Muscle layer of colon (tissue), 2 donors: ENCODE measurements at regions not wholly inside any gene's neighbourhood (a gene's known extent, or its start where the extent isn't known, plus 50 kb on each side); places are given as distances from the start of the nearest gene placed in this dataset.
"Not testable (repeated sequence)": the region's sequence is repeated elsewhere in the genome, so short reads cannot be mapped to it uniquely, and the experiment has no call there.

ENCODE experiments used
- H3K27ac ChIP-seq: one replicate; pipeline ENCODE4 v1.7.0; 2013; ENCODE audit warnings: low read depth, mild to moderate bottlenecking, low read length, moderate library complexity
- H3K27me3 ChIP-seq, 2 donors: one replicate each; pipeline ENCODE4 v1.7.0; 2013; ENCODE audit warnings: low read length in 2 of 2, mild to moderate bottlenecking in 2 of 2; ENCODE audit not compliant: insufficient read depth in 2 of 2, control insufficient read depth in 1 of 2
- H3K36me3 ChIP-seq: one replicate; pipeline ENCODE4 v1.7.0; 2013; ENCODE audit warnings: mild to moderate bottlenecking, low read length; ENCODE audit not compliant: insufficient read depth
- H3K4me1 ChIP-seq: one replicate; pipeline ENCODE4 v1.7.0; 2013; ENCODE audit warnings: mild to moderate bottlenecking, low read length; ENCODE audit not compliant: insufficient read depth
- H3K4me3 ChIP-seq, 2 donors: one replicate each; pipeline ENCODE4 v1.7.0; 2013; ENCODE audit warnings: low read length in 2 of 2, low read depth in 1 of 2, mild to moderate bottlenecking in 1 of 2, moderate library complexity in 1 of 2
- H3K9ac ChIP-seq: one replicate; pipeline ENCODE4 v1.7.0; 2013; ENCODE audit warnings: low read length
- H3K9me3 ChIP-seq: one replicate; pipeline ENCODE4 v1.7.0; 2013; ENCODE audit warnings: mild to moderate bottlenecking, low read length
- donor health status: abdominal sarcoma.
- donor health status: Adenocarcinoma of cecum.

DNA sequence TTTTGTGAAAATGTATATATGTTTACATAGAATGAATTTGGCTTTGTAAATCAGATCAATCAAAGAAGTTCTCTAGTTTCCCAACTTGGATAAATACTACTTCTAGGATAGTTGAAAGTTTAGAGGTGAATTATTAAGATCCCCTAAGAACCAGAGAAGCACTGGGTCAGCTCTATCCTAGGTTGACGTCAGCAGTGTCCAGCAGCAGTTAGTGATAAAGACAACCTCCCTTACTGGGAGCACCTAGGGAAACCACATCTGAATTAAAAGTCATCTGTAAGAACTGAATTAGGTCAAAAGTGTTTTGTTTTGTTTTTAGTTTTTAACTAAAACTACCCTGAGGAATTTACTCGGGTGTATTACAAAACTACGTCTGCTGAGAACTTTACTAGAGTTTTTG is 178.0 kb downstream of the POLR1F start:
- H3K27me3 ChIP-seq = no peaks in the 10 kb centered on the region
- no peak overlapping the region for H3K27ac ChIP-seq
- no peak overlapping the region for H3K4me3 ChIP-seq
- no peaks in the 10 kb centered on the region for H3K9me3 ChIP-seq
- no peaks in the 10 kb centered on the region for H3K36me3 ChIP-seq
- no peak overlapping the region for H3K9ac ChIP-seq
- no peaks in the 10 kb centered on the region for H3K4me1 ChIP-seq

DNA sequence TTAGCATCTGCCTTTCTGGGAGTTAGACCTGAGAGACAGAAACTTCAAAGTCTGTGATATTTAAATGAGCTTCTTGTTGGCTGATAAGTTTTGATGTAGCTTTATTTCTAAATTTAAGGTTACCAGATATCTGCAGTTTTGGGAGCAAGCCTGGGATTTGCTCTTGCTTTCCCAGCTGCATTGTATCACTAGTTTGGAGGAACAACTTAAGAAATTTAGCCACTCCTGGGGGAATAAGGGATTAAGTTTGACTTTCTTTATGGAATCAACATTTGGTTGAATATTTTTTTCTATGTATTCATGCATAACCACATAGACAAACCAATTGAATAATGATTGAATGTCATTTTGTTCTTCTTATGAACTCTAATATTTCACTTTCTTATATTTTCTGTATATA is 178.6 kb downstream of the POLR1F start:
- H3K4me3 ChIP-seq = no peak overlapping the region
- no peak overlapping the region for H3K27ac ChIP-seq
- no peaks in the 10 kb centered on the region for H3K36me3 ChIP-seq
- no peaks in the 10 kb centered on the region for H3K4me1 ChIP-seq
- no peaks in the 10 kb centered on the region for H3K27me3 ChIP-seq
- no peaks in the 10 kb centered on the region for H3K9me3 ChIP-seq
- no peak overlapping the region for H3K9ac ChIP-seq

DNA sequence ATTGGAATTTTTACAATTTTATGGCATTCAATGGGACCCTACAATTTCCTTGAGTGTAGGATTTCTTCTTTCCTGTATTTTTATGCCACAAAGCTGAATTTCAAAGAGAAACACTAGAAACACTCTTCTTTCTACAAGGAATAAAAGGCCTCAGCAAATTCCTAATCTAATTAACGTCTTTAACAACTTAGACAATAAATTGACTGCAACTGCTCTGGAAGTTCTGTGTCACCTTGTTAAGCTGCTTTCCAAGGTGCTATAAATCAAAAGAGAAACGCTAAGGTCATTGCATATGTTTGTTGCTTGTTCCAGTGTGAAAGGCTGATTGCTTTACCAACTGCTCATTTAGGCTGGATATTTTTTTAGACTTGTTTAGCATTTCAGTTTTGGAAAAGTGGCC is 182.2 kb downstream of the POLR1F start:
- Histone ChIP-seq H3K36me3 (no peaks in the 10 kb centered on the region), H3K9ac (no peak overlapping the region), H3K4me1 (no peaks in the 10 kb centered on the region), H3K9me3 (no peaks in the 10 kb centered on the region), H3K27ac (no peak overlapping the region), H3K27me3 (no peaks in the 10 kb centered on the region), H3K4me3 (no peak overlapping the region)

DNA sequence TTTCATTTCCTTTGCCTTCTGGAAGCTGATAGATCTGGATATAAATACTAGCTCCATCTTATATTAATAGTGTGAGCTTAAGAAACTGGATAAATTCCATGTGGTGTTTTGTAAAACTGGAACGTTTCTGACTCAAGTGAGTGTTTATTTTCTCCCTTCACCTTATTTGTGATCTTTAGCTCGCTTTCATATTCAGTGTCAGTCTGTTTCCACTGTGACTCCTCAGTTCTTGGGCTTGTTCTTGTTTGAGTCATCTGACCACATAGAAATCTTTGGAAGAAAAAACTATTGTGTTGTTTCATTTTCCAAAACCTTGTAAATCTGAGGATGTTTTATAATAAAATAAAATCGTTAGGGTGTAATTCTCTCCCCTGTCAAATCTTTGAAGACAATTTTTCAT is 186.4 kb downstream of the POLR1F start:
- H3K27ac ChIP-seq = no peak overlapping the region
- H3K9me3 ChIP-seq = no peaks in the 10 kb centered on the region
- H3K4me1 ChIP-seq = no peaks in the 10 kb centered on the region
- no peak overlapping the region for H3K9ac ChIP-seq
- no peaks in the 10 kb centered on the region for H3K27me3 ChIP-seq
- H3K4me3 ChIP-seq = no peak overlapping the region
- no peaks in the 10 kb centered on the region for H3K36me3 ChIP-seq

DNA sequence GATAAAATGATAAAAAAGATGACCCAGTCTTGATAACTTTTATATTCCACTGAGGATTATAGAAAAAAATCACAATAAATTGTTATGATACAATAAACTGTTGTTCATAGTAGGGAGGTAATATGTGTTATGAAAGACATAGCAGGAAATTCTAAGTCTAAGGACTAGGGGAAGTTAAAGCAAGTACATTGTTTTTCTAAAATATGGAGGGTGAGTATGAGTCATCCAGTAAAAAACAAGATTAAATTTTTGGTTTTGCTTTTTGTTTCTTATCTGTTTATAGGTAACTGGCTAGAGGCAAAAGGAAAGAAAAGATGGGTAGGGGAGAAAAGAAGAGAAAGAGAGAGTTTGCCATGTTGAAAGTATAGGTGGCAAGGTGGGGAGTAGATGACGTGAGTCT is 188.4 kb downstream of the POLR1F start:
- Histone ChIP-seq H3K27me3 (no peaks in the 10 kb centered on the region), H3K9ac (no peak overlapping the region)

DNA sequence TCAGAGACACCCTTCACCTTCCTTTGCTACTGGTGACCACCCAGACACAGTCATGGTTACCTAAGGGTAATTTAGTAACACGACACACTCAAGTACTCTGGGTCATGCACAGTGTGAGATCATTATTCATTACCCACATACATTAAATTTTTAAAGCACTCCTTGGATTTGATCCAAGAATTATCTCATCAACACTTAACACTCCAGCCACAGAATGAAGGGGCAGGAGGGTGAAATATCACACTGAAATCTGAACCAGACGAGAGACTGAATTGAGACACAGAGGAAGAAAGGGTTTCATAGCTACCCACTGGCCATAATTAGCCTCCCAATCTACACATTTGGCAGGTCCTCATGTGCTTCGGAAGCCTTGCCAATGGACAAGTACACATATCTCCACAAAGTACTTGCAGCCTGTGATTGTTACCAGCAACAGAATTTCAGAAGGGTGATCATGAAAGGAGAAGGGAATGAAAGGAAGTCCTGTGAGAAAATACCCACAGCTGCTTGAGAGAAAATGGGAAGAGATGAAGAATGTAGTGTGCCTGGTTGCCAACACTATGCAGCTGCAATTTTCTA is 189.3 kb downstream of the POLR1F start:
- Histone ChIP-seq H3K36me3 (no peaks in the 10 kb centered on the region), H3K4me1 (no peaks in the 10 kb centered on the region), H3K9me3 (no peaks in the 10 kb centered on the region)

More for the DNA sequence above, 188.4 kb downstream of the POLR1F start:
- H3K4me3 ChIP-seq = no peak overlapping the region
- no peaks in the 10 kb centered on the region for H3K9me3 ChIP-seq
- no peaks in the 10 kb centered on the region for H3K36me3 ChIP-seq
- H3K27ac ChIP-seq = no peak overlapping the region
- H3K4me1 ChIP-seq = no peaks in the 10 kb centered on the region

DNA sequence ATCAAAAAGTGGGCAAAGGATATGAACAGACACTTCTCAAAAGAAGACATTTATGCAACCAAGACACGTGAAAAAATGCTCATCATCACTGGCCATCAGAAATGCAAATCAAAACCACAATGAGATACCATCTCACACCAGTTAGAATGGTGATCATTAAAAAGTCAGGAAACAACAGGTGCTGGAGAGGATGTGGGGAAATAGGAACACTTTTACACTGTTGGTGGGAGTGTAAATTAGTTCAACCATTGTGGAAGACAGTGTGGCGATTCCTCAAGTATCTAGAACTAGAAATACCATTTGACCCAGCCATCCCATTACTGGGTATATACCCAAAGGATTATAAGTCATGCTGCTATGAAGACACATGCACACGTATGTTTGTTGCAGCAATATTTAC is 191.3 kb downstream of the POLR1F start:
- H3K27ac ChIP-seq, H3K27me3 ChIP-seq, H3K9me3 ChIP-seq, H3K36me3 ChIP-seq, H3K4me3 ChIP-seq, H3K9ac ChIP-seq, H3K4me1 ChIP-seq: not testable (repeated sequence)

More for the DNA sequence above, 189.3 kb downstream of the POLR1F start:
- no peak overlapping the region for H3K27ac ChIP-seq
- no peak overlapping the region for H3K4me3 ChIP-seq
- H3K27me3 ChIP-seq = no peaks in the 10 kb centered on the region
- no peak overlapping the region for H3K9ac ChIP-seq

DNA sequence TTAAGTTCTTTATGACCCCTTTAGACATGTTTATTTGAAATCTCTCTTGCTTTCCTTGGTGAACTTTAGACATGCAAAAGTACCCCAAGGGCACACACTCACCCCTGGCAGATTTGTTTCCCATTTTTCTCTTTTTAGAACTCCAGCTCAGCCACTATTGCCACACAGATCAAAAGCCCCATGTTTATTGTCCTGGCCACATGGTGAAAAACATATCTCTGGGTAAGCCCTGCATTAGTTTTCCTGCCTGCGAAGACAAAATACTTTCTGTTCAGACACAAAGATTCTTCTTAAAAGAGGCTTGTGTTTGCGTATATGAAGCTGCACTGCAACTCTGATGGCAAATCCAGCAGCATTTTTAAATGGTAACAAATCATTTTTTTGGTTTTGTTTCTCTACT is 200.0 kb downstream of the POLR1F start:
- H3K27me3 ChIP-seq = no peaks in the 10 kb centered on the region
- no peaks in the 10 kb centered on the region for H3K36me3 ChIP-seq
- H3K27ac ChIP-seq = no peak overlapping the region
- H3K9ac ChIP-seq = no peak overlapping the region
- no peak overlapping the region for H3K4me3 ChIP-seq
- no peaks in the 10 kb centered on the region for H3K4me1 ChIP-seq
- no peaks in the 10 kb centered on the region for H3K9me3 ChIP-seq

DNA sequence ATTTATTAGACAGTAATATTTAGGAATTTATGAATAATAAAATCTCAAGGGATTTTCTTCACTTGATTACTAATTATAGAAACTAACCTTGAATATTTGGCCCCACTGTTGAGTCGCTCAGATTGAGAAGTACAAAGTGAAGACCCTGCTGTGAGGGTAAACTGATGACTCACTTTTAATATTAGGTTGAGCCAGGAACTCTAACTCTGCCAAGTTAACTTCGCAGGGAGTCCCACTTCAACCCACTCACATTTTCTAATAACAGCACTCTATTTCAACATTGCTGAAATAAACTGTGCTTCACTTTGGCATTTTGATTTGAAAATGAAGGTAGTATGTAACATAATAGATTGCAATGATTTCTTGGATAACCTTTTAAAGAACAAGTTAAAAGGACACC is 200.7 kb downstream of the POLR1F start:
- Histone ChIP-seq H3K27ac (no peak overlapping the region), H3K36me3 (no peaks in the 10 kb centered on the region), H3K9me3 (no peaks in the 10 kb centered on the region), H3K4me3 (no peak overlapping the region), H3K4me1 (no peaks in the 10 kb centered on the region), H3K27me3 (no peaks in the 10 kb centered on the region), H3K9ac (no peak overlapping the region)

DNA sequence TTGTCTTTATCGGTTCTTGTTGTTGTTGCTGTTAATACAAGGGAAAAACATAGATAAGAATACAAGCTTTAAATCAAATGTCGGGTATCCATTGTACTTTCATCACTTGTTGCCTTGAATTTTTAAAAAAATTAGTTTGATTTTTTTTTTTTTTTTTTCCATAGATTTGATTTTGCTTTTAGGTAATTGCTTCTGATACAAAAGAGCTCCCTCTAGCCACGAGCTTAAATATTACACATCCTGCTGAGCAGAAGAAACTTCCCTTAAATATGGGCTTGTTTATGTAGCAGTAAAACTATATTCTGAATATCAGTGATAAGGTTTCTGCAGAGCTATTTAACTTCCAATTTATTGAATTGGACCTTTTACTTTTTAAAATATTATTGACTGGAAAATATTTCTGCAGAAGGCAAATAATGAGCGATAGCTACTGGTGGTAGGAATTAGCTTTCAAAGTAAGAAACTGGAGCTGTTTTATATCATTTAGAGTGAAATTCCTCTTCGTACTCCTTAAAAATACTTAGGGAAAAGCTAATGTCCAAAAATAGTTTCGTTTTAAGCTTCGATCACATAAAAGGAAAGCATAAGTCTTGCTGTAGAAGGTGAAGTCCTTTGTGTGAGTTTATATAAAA is 216.9 kb downstream of the POLR1F start:
- H3K27me3 ChIP-seq = no peaks in the 10 kb centered on the region
- H3K9me3 ChIP-seq = no peaks in the 10 kb centered on the region
- no peak overlapping the region for H3K27ac ChIP-seq
- no peak overlapping the region for H3K9ac ChIP-seq
- H3K4me1 ChIP-seq = no peaks in the 10 kb centered on the region
- no peaks in the 10 kb centered on the region for H3K36me3 ChIP-seq
- H3K4me3 ChIP-seq = no peak overlapping the region

DNA sequence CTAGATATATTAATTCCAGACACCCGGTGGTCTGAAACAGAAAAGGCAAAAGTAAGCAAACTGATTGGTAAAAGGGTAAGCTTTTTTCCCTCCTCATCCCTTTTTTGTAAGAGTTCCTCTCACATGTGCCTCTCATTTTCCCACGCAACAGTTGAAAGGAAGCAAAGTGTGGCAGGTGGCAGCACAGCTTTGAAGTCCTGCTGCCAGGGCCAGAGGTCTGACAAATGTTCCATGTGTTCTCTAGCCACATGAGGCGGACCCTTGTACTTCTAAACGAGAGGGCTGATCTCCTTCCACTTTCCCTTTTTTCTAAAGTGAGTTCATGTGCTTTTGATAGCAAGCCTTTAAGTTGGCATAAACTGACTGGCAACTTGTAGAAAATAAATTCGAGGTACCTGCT is 217.5 kb downstream of the POLR1F start:
- Histone ChIP-seq H3K27ac (no peak overlapping the region), H3K27me3 (no peaks in the 10 kb centered on the region), H3K36me3 (no peaks in the 10 kb centered on the region), H3K4me1 (no peaks in the 10 kb centered on the region), H3K9ac (no peak overlapping the region), H3K4me3 (no peak overlapping the region), H3K9me3 (no peaks in the 10 kb centered on the region)

DNA sequence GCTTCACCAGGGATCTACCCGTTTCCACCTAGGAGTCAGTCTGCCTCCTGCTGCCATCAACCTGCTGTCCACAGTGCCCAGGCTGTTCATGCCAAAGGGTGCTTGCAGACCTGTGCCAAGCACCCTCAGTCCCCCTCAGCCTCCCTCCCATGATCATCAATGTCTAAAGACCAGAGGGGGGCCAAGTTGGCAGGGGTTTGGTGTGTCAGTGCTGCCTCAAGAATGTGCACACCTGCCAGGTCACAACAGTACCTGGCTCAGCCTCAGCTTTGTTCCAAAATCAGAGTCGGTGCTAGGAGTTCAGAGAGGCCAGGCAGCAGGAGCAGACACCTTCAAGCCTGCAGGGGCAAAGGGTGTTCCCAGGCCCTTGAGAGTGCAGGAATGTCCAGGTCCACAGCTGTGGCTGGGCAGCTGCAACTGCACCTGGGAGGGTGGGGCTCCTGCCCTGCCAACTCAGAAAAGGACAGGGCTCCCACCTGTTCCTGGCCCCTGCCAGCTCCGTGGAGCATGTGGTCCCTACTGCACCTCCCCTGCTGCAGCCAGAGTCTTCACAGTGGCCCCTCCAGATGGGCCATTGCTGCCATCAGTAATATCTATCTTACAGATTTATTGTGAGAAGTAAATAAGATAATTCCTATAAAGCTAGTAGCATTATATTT is 219.5 kb downstream of the POLR1F start:
- H3K9me3 ChIP-seq = no peaks in the 10 kb centered on the region
- H3K27me3 ChIP-seq = no peaks in the 10 kb centered on the region
- no peaks in the 10 kb centered on the region for H3K4me1 ChIP-seq

More for the DNA sequence above, 219.5 kb downstream of the POLR1F start:
- Histone ChIP-seq H3K4me3 (no peak overlapping the region), H3K27ac (no peak overlapping the region), H3K9ac (no peak overlapping the region), H3K36me3 (no peaks in the 10 kb centered on the region)
